ENCODE measurements at regions not wholly inside any gene's neighbourhood (a gene's known extent, or its start where the extent isn't known, plus 50 kb on each side); places are given as distances from the start of the nearest gene placed in this dataset.
A peak's percentile ranks its signal among the peaks of the same experiment; 100 is the strongest.

DNA sequence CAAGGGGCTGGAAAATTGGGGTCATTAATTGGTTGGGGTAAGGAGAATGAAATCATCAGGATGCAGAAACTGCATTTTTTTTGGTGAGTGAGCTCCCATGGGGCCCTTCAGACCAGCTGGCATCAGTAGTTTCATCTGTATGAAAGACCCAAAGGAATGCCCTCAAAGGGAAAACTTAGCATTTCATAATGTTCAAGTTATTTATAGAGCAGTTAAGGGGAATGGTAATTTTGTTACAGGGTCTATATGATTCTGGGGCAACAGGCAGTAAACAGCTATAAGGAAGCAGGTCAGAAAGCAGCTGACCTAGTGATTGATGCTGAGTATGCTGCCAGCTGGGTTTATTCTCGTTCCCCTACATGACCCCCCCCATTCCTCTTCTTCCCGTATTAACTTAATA lies 448.9 kb downstream of the OCA2 start (continued):
- no peak for TF ChIP-seq EP300 (IDR thresholded peaks at IDR 0.05; ENCODE audit: borderline replicate concordance in 1 of 2, low read depth in 1 of 2, low read length in 1 of 2)
- no peak for TF ChIP-seq GATA2 (CRISPR knock-in tag; IDR thresholded peaks at IDR 0.05)
- no peak for TF ChIP-seq FOXJ3 (CRISPR knock-in tag; IDR thresholded peaks at IDR 0.05)

DNA sequence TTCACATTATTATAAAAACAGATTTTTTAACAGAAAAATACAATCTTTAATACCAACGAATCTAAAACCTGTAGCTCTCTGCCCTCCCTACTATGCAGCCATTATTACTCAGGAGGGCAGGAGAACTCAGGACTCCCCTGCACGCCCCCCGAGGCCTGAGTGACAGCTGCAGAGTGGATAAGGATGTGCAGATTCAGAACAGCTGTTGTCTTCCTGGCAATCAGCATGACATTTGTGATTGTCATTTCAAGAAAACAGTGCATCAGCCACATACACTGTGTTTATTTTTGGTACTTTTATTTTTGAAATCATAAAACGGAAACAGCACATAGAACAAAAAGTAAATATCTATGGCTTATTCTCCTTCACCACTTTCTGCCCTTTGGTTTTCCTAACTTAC lies 450.8 kb downstream of the OCA2 start:
- peak; percentile 25 for DNase-seq
- Histone ChIP-seq H3K4me1 (ENCODE audit: control insufficient read depth in 1 of 2, insufficient read depth in 2 of 2, low read depth in 1 of 2, low read length in 1 of 2) (peaks cover 0 to 2% of the 10 kb centered on the region in 2 experiments; a peak in 1 of 4 replicates), H3K36me3 (replicated peaks in 1 of 2; ENCODE audit: control insufficient read depth in 1 of 2, insufficient read depth in 2 of 2, low read length in 1 of 2) (no peaks in the 10 kb centered on the region), H4K20me1 (ENCODE audit: insufficient read depth) (no peaks in the 10 kb centered on the region), H3K27me3 (ENCODE audit: insufficient read depth) (no peaks in the 10 kb centered on the region), H3K9me2 (no peaks in the 10 kb centered on the region), H2AFZ (ENCODE audit: low read depth) (no peak overlapping the region), H3K79me2 (ENCODE audit: insufficient read depth) (no peaks in the 10 kb centered on the region), H3K9ac (no peak overlapping the region), H3K9me3 (no peaks in the 10 kb centered on the region), H3F3A (replicated peaks; ENCODE audit: insufficient read depth) (no peaks in the 10 kb centered on the region), H3K27ac (ENCODE audit: low read depth in 2 of 2, low read length in 1 of 2) (no peak overlapping the region), H3K4me3 (ENCODE audit: low read depth in 2 of 2, low read length in 1 of 2) (no peak overlapping the region), H3K4me2 (no peak overlapping the region)
- ChIA-PET POLR2A (no interaction called here), CTCF (interaction anchor here (0.6 to 1.1 kb wide), 2 partner anchors 10 to 206 kb away, joined by 3 read pairs; no protein-coding TSS in a partner anchor)
- WGBS (ENCODE audit: low lambda C conversion rate): 14% methylated on average over 3 of the region's 4 CpGs
- TF ChIP-seq, protein P1, sequence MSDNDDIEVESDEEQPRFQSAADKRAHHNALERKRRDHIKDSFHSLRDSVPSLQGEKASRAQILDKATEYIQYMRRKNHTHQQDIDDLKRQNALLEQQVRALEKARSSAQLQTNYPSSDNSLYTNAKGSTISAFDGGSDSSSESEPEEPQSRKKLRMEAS (IDR thresholded peaks at IDR 0.05; ENCODE audit: low read depth): no peak
- TF ChIP-seq EZH2phosphoT487 (IDR thresholded peaks at IDR 0.05; ENCODE audit: borderline replicate concordance, low read depth) (no peak), MEF2A (IDR thresholded peaks at IDR 0.05; ENCODE audit: borderline replicate concordance, low read depth) (no peak), POLR2AphosphoS5 (IDR thresholded peaks at IDR 0.05; ENCODE audit: low read depth, low read length) (no peak), FOSL2 (IDR thresholded peaks at IDR 0.05; ENCODE audit: borderline replicate concordance, low read depth) (no peak), ELF1 (IDR thresholded peaks at IDR 0.05) (no peak)
- TF ChIP-seq, protein P2, sequence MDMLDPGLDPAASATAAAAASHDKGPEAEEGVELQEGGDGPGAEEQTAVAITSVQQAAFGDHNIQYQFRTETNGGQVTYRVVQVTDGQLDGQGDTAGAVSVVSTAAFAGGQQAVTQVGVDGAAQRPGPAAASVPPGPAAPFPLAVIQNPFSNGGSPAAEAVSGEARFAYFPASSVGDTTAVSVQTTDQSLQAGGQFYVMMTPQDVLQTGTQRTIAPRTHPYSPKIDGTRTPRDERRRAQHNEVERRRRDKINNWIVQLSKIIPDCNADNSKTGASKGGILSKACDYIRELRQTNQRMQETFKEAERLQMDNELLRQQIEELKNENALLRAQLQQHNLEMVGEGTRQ (IDR thresholded peaks at IDR 0.05; ENCODE audit: borderline replicate concordance, low read depth, low read length): no peak

DNA sequence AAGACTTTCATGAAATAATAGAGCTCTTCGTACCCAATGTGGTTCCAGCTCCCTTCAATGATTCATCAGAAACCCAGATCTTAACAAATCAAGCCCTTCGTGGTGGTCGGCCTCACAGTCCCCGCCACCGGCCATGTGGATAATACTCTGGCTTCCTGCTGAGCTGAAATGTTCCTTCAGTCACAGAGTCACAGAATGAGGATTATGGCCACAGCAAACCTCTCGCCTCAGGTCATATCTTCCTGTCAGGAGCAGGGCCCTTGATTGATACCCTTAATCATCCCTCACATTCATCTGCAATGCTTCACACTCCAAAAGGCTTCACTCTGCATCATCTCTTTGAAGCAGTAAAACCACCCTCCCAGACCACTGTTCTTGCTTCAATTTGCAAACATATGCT lies 452.6 kb downstream of the OCA2 start:
- no peak for TF ChIP-seq EP300 (IDR thresholded peaks at IDR 0.05; ENCODE audit: borderline replicate concordance in 1 of 2, low read depth in 1 of 2, low read length in 1 of 2)
- TF ChIP-seq RFX5 (IDR thresholded peaks at IDR 0.05; ENCODE audit: low read length): no peak
- TF ChIP-seq SIN3A (IDR thresholded peaks at IDR 0.05; ENCODE audit: borderline replicate concordance, low read depth, low read length): no peak
- DNase-seq: no peak
- no peak overlapping the region for H3K4me2 ChIP-seq
- H4K20me1 ChIP-seq (ENCODE audit: insufficient read depth): no peaks in the 10 kb centered on the region
- peaks cover 0 to 2% of the 10 kb centered on the region in 2 experiments; a peak in 1 of 4 replicates for H3K4me1 ChIP-seq (ENCODE audit: control insufficient read depth in 1 of 2, insufficient read depth in 2 of 2, low read depth in 1 of 2, low read length in 1 of 2)
- H3K79me2 ChIP-seq (ENCODE audit: insufficient read depth): no peaks in the 10 kb centered on the region
- H3K9me3 ChIP-seq: no peaks in the 10 kb centered on the region
- H3K9me2 ChIP-seq: no peaks in the 10 kb centered on the region
- no peak overlapping the region for H3K27ac ChIP-seq (ENCODE audit: low read depth in 2 of 2, low read length in 1 of 2)
- H3F3A ChIP-seq (replicated peaks; ENCODE audit: insufficient read depth): no peaks in the 10 kb centered on the region
- no peak overlapping the region for H2AFZ ChIP-seq (ENCODE audit: low read depth)
- no peaks in the 10 kb centered on the region for H3K27me3 ChIP-seq (ENCODE audit: insufficient read depth)
- H3K36me3 ChIP-seq (replicated peaks in 1 of 2; ENCODE audit: control insufficient read depth in 1 of 2, insufficient read depth in 2 of 2, low read length in 1 of 2): no peaks in the 10 kb centered on the region
- no peak overlapping the region for H3K9ac ChIP-seq
- ChIA-PET CTCF (interaction anchor here (1.3 kb wide), 1 partner anchor 8 kb away, joined by 3 read pairs; no protein-coding TSS in a partner anchor), POLR2A (no interaction called here)
- H3K4me3 ChIP-seq (ENCODE audit: low read depth in 2 of 2, low read length in 1 of 2): no peak overlapping the region
- WGBS (ENCODE audit: low lambda C conversion rate): 24% methylated on average over 6 of the region's 6 CpGs
